MCF 10A (cell line): ENCODE measurements at regions not wholly inside any gene's neighbourhood (a gene's known extent, or its start where the extent isn't known, plus 50 kb on each side); places are given as distances from the start of the nearest gene placed in this dataset.

ENCODE experiments used
- BruUV-seq: library from RNA; stranded (reverse); fragments of 400-500 nt; replicated peaks from 2 replicates; lab custom pipeline; 2021; lab: Mats Ljungman, UMichigan
- CTCF ChIA-PET: fragments of 300-600 bp; sonication (Branson Sonifier 250); formaldehyde crosslinking; extraction: SDS; loops from one replicate; lab custom pipeline; 2021; ENCODE audit warnings: antibody characterized with exemption, inconsistent platforms; lab: Yijun Ruan, JAX
- POLR2A ChIA-PET: fragments of 300-600, 350-650 bp; sonication (Branson Sonifier 250); formaldehyde crosslinking; extraction: SDS; loops from one replicate; lab custom pipeline; 2020; ENCODE audit warnings: antibody characterized with exemption, inconsistent platforms; lab: Yijun Ruan, JAX
- DNase-seq: peaks from one replicate; pipeline ENCODE4 v3.0.0-alpha.2; 2018; ENCODE audit not compliant: unreplicated experiment
- H3K27ac Mint-ChIP-seq: one replicate; pipeline ENCODE4 v1.8.0; 2022; ENCODE audit warnings: mild to moderate bottlenecking, low read depth, mixed read lengths; ENCODE audit not compliant: unreplicated experiment
- H3K27me3 Mint-ChIP-seq: one replicate; pipeline ENCODE4 v1.8.0; 2022; ENCODE audit warnings: mixed read lengths; ENCODE audit not compliant: insufficient read depth, unreplicated experiment
- H3K36me3 Mint-ChIP-seq: one replicate; pipeline ENCODE4 v1.8.0; 2022; ENCODE audit warnings: mild to moderate bottlenecking, moderate library complexity, mixed read lengths; ENCODE audit not compliant: insufficient read depth, unreplicated experiment
- H3K4me1 Mint-ChIP-seq: one replicate; pipeline ENCODE4 v1.8.0; 2022; ENCODE audit warnings: mixed read lengths; ENCODE audit not compliant: insufficient read depth, unreplicated experiment
- H3K4me3 Mint-ChIP-seq: one replicate; pipeline ENCODE4 v1.8.0; 2022; ENCODE audit warnings: mild to moderate bottlenecking, moderate library complexity, mixed read lengths; ENCODE audit not compliant: unreplicated experiment
- H3K9me3 Mint-ChIP-seq: one replicate; pipeline ENCODE4 v1.8.0; 2022; ENCODE audit warnings: mixed read lengths; ENCODE audit not compliant: unreplicated experiment
- CTCF ChIP-seq: fragments of 200-600 bp; IDR thresholded peaks from one replicate; pipeline ENCODE4 v1.8.0; 2022; ENCODE audit warnings: antibody characterized with exemption, mild to moderate bottlenecking; ENCODE audit not compliant: unreplicated experiment
- intact Hi-C: fragments of 100-400 bp; cut with micrococcal nuclease; formaldehyde crosslinking; loops from 2 replicates; pipeline ENCODE4 v1.14.1; 2022

GRCh38 chrX:39888730-39889129 lies 209.0 kb downstream of the BCOR start:
- POLR2A ChIA-PET, result interaction anchor here (0.6 kb wide), 1 partner anchor 14 kb away, joined by 3 read pairs; no protein-coding TSS in a partner anchor
- Mint-ChIP-seq H3K9me3 (peaks cover 6% of the 10 kb centered on the region), H3K36me3 (no peaks in the 10 kb centered on the region), H3K4me1 (peaks cover 10% of the 10 kb centered on the region), H3K27me3 (peaks cover 44% of the 10 kb centered on the region), H3K27ac (no peak overlapping the region), H3K4me3 (no peak overlapping the region)
- intact Hi-C loops, result no loop called here
- CTCF ChIA-PET, result no interaction called here
- no peak for TF ChIP-seq CTCF
- no TSS peak for BruUV-seq
- DNase-seq, result no peak

- H3K27ac Mint-ChIP-seq, result no peak overlapping the region
- H3K9me3 Mint-ChIP-seq, result no peaks in the 10 kb centered on the region
- H3K27me3 Mint-ChIP-seq, result peaks cover 35% of the 10 kb centered on the region
- no peak overlapping the region for H3K4me3 Mint-ChIP-seq
- CTCF ChIA-PET, result no interaction called here
- no peak for TF ChIP-seq CTCF
- H3K36me3 Mint-ChIP-seq, result no peaks in the 10 kb centered on the region
- DNase-seq, result no peak
- no TSS peak for BruUV-seq
- POLR2A ChIA-PET, result no interaction called here
- peaks cover 16% of the 10 kb centered on the region for H3K4me1 Mint-ChIP-seq
- intact Hi-C loops, result no loop called here
Observed at GRCh38 chrX:39889704-39890103, 208.1 kb downstream of the BCOR start.

- H3K4me3 Mint-ChIP-seq, result no peak overlapping the region
- no TSS peak for BruUV-seq
- ChIA-PET CTCF (interaction anchor here (1.2 kb wide), 1 partner anchor 76 kb away, joined by 3 read pairs; no protein-coding TSS in a partner anchor), POLR2A (no interaction called here)
- TF ChIP-seq CTCF, result no peak
- peaks cover 32% of the 10 kb centered on the region for H3K27me3 Mint-ChIP-seq
- peaks cover 27% of the 10 kb centered on the region for H3K4me1 Mint-ChIP-seq
- no peaks in the 10 kb centered on the region for H3K36me3 Mint-ChIP-seq
- no peak for DNase-seq
- intact Hi-C loops, result no loop called here
- no peak overlapping the region for H3K27ac Mint-ChIP-seq
- no peaks in the 10 kb centered on the region for H3K9me3 Mint-ChIP-seq
Observed at GRCh38 chrX:39890807-39891206, 207.0 kb downstream of the BCOR start.

- CTCF ChIA-PET, result interaction anchor here (0.6 to 1.5 kb wide), 4 partner anchors 34 to 78 kb away, joined by 3 to 9 read pairs (median 4); no protein-coding TSS in a partner anchor
- peaks cover 29% of the 10 kb centered on the region for H3K27me3 Mint-ChIP-seq
- peak; percentile 59 for DNase-seq
- intact Hi-C loops, result no loop called here
- no peak overlapping the region for H3K4me3 Mint-ChIP-seq
- H3K27ac Mint-ChIP-seq, result peak overlapping the region; percentile 68
- H3K36me3 Mint-ChIP-seq, result no peaks in the 10 kb centered on the region
- POLR2A ChIA-PET, result interaction anchor here (0.6 to 0.9 kb wide), 4 partner anchors 38 to 664 kb away, joined by 3 to 4 read pairs (median 3); no protein-coding TSS in a partner anchor
- BruUV-seq, result no TSS peak
- H3K4me1 Mint-ChIP-seq, result peaks cover 34% of the 10 kb centered on the region
- TF ChIP-seq CTCF, result no peak
- no peaks in the 10 kb centered on the region for H3K9me3 Mint-ChIP-seq
Observed at GRCh38 chrX:39891781-39892180, 206.0 kb downstream of the BCOR start.
